PC-9 (cell line): ENCODE measurements at regions not wholly inside any gene's neighbourhood (a gene's known extent, or its start where the extent isn't known, plus 50 kb on each side); places are given as distances from the start of the nearest gene placed in this dataset.

Experiments
- BruUV-seq: library from RNA; stranded (reverse); fragments of 400-500 nt; replicated peaks from 2 replicates; lab custom pipeline; 2021; lab: Mats Ljungman, UMichigan
- CTCF ChIA-PET: fragments of 300-600 bp; sonication (Branson Sonifier 250); formaldehyde crosslinking; loops from one replicate; lab custom pipeline; 2022; ENCODE audit warnings: antibody characterized with exemption; lab: Charles Lee
- POLR2A ChIA-PET: fragments of 300-600 bp; sonication (Branson Sonifier 250); formaldehyde crosslinking; loops from one replicate; lab custom pipeline; 2022; ENCODE audit warnings: antibody characterized with exemption; ENCODE audit not compliant: unreplicated experiment; lab: Charles Lee
- DNase-seq, 2 experiments: peaks; one replicate each; pipeline versions ENCODE4 v3.0.0 to v3.0.0-alpha.2; 2015 to 2022; ENCODE audit warnings: mixed read lengths in 1 of 2
- H2AFZ ChIP-seq: fragments of 200-600 bp; sonication (generic); 2 replicates; pipeline ENCODE4 v1.8.1; 2017; ENCODE audit warnings: antibody characterized with exemption
- H3F3A ChIP-seq: fragments of 200-600 bp; sonication (generic); 2 replicates; pipeline ENCODE4 v1.8.1; 2017; ENCODE audit warnings: antibody characterized with exemption, mild to moderate bottlenecking, low read depth; ENCODE audit not compliant: insufficient read depth
- H3K27ac ChIP-seq: fragments of 200-600 bp; sonication (generic); 2 replicates; pipeline ENCODE4 v1.6.1; 2016; ENCODE audit warnings: mixed run types
- H3K27me3 ChIP-seq: fragments of 200-600 bp; sonication (generic); 2 replicates; pipeline ENCODE4 v1.6.1; 2016; ENCODE audit warnings: low read depth, mixed run types; ENCODE audit not compliant: insufficient read depth
- H3K36me3 ChIP-seq: fragments of 200-600 bp; sonication (generic); 2 replicates; pipeline ENCODE4 v1.6.1; 2016; ENCODE audit warnings: low read depth, mixed run types
- H3K4me1 ChIP-seq: fragments of 200-600 bp; sonication (generic); replicated peaks from 2 replicates; pipeline ENCODE4 v1.6.1; 2016; ENCODE audit warnings: mixed run types; ENCODE audit not compliant: insufficient read depth
- H3K4me2 ChIP-seq: fragments of 200-600 bp; sonication (generic); 2 replicates; pipeline ENCODE4 v1.6.1; 2017; ENCODE audit warnings: mixed run types
- H3K4me3 ChIP-seq: fragments of 200-600 bp; sonication (generic); 2 replicates; pipeline ENCODE4 v1.6.1; 2016; ENCODE audit warnings: mixed run types
- H3K79me2 ChIP-seq: fragments of 200-600 bp; sonication (generic); 2 replicates; pipeline ENCODE4 v1.6.1; 2017; ENCODE audit warnings: low read depth, mixed run types
- H3K9me2 ChIP-seq: fragments of 200-600 bp; sonication (generic); 2 replicates; pipeline ENCODE4 v1.8.1; 2017; ENCODE audit warnings: mild to moderate bottlenecking; ENCODE audit not compliant: insufficient read depth
- H3K9me3 ChIP-seq: fragments of 200-600 bp; sonication (generic); 2 replicates; pipeline ENCODE4 v1.8.1; 2016; ENCODE audit warnings: low read depth; ENCODE audit not compliant: insufficient read depth
- H4K20me1 ChIP-seq: fragments of 200-600 bp; sonication (generic); 2 replicates; pipeline ENCODE4 v1.8.1; 2017; ENCODE audit not compliant: insufficient read depth
- EZH2 ChIP-seq: fragments of 200-600 bp; sonication (generic); IDR thresholded peaks from 2 replicates; pipeline ENCODE4 v1.8.0; 2017; ENCODE audit warnings: antibody characterized with exemption, low read depth
- intact Hi-C: fragments of 100-400 bp; cut with micrococcal nuclease; formaldehyde crosslinking; loops from one replicate; pipeline ENCODE4 v1.10.0; 2022; ENCODE audit not compliant: unreplicated experiment
- TF ChIP-seq, protein P1 (sequence below): fragments of 200-600 bp; sonication (generic); conservative IDR thresholded peaks from 2 replicates; pipeline ENCODE4 v1.6.1; 2017; ENCODE audit warnings: mixed run types, antibody characterized with exemption, mild to moderate bottlenecking, moderate library complexity

DNA sequence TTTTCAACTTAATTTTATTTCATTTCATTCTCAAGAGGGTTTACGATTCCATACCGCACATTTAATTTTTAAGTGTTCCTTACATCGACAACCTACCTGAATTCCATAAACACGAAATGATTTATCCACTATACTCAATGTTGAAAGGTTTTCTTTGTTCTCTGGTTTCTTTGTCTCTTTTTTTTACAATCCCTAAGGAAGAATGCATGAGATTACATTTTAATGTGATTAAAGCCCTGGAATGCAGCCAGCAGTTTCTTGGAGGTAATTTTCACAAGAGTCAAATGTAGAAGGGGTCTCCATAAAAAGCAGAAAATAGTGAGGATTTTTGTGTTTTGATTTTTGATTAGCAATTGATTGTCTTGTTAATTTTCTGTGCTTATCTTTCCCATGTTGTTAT lies 59.2 kb upstream of the ADCY1 start:
- intact Hi-C loops, result no loop called here
- H3K79me2 ChIP-seq, result no peaks in the 10 kb centered on the region
- no peak overlapping the region for H3K4me3 ChIP-seq
- no peak overlapping the region for H3K4me2 ChIP-seq
- H2AFZ ChIP-seq, result no peak overlapping the region
- DNase-seq, result no peak
- no peak overlapping the region for H3K27ac ChIP-seq
- H3K27me3 ChIP-seq, result peaks cover 19% of the 10 kb centered on the region; the same call in 1 of the 2 replicates
- BruUV-seq, result no TSS peak
- CTCF ChIA-PET, result no interaction called here
- H3K9me3 ChIP-seq, result 0 out of 2 replicates have a peak, but pooled peaks cover 10% of the 10 kb centered on the region
- H3K36me3 ChIP-seq, result no peaks in the 10 kb centered on the region
- H3K4me1 ChIP-seq, result peaks cover 11% of the 10 kb centered on the region
- POLR2A ChIA-PET, result no interaction called here
- no peaks in the 10 kb centered on the region for H3K9me2 ChIP-seq
- H3F3A ChIP-seq, result no peaks in the 10 kb centered on the region
- no peak for TF ChIP-seq EZH2
- TF ChIP-seq, protein P1, sequence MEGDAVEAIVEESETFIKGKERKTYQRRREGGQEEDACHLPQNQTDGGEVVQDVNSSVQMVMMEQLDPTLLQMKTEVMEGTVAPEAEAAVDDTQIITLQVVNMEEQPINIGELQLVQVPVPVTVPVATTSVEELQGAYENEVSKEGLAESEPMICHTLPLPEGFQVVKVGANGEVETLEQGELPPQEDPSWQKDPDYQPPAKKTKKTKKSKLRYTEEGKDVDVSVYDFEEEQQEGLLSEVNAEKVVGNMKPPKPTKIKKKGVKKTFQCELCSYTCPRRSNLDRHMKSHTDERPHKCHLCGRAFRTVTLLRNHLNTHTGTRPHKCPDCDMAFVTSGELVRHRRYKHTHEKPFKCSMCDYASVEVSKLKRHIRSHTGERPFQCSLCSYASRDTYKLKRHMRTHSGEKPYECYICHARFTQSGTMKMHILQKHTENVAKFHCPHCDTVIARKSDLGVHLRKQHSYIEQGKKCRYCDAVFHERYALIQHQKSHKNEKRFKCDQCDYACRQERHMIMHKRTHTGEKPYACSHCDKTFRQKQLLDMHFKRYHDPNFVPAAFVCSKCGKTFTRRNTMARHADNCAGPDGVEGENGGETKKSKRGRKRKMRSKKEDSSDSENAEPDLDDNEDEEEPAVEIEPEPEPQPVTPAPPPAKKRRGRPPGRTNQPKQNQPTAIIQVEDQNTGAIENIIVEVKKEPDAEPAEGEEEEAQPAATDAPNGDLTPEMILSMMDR, result no peak
- no peaks in the 10 kb centered on the region for H4K20me1 ChIP-seq

DNA sequence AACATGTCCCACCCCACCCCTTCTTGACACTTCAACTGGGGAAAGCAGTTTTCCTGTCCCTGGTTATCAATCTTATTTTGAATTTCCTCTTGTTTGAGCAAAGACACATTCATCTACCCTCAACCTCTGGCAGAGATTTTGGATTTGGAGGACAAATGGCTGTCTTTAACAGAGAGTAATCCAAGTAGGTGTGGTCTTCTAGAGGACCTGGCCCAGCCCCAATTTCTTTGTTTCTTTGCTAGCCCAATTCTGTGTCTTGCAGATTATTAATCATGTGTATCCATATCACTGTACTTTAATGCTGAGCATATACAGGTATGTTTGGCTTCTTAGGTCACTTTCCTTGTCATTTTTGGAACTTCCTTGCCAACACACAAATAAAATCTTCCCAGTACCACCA lies 58.8 kb upstream of the ADCY1 start:
- TF ChIP-seq EZH2, result no peak
- TF ChIP-seq, protein P1, result no peak
- no peaks in the 10 kb centered on the region for H4K20me1 ChIP-seq
- peaks cover 19% of the 10 kb centered on the region; the same call in 1 of the 2 replicates for H3K27me3 ChIP-seq
- no peak overlapping the region for H3K27ac ChIP-seq
- no peak for DNase-seq
- ChIA-PET CTCF (no interaction called here), POLR2A (no interaction called here)
- no peaks in the 10 kb centered on the region for H3K79me2 ChIP-seq
- H2AFZ ChIP-seq, result no peak overlapping the region
- H3F3A ChIP-seq, result no peaks in the 10 kb centered on the region
- BruUV-seq, result no TSS peak
- H3K4me1 ChIP-seq, result peaks cover 11% of the 10 kb centered on the region
- H3K9me2 ChIP-seq, result no peaks in the 10 kb centered on the region
- no peaks in the 10 kb centered on the region for H3K36me3 ChIP-seq
- H3K4me3 ChIP-seq, result no peak overlapping the region
- H3K9me3 ChIP-seq, result 0 out of 2 replicates have a peak, but pooled peaks cover 10% of the 10 kb centered on the region
- no peak overlapping the region for H3K4me2 ChIP-seq
- intact Hi-C loops, result no loop called here
